Heart left ventricle (tissue), 13 donors: ENCODE measurements at regions not wholly inside any gene's neighbourhood (a gene's known extent, or its start where the extent isn't known, plus 50 kb on each side); places are given as distances from the start of the nearest gene placed in this dataset.

Experiments used
- CTCF ChIP-seq, 12 donors: fragments of 200-600 bp; sonication (generic) in 4 of 12; IDR thresholded peaks; one replicate each; pipeline versions ENCODE4 v1.5.0 to v1.8.0; 2018 to 2022; ENCODE audit warnings: antibody characterized with exemption in 12 of 12, mild to moderate bottlenecking in 5 of 12
- POLR2A ChIP-seq, 2 donors: fragments of 450-650 bp; IDR thresholded peaks; one replicate each; pipeline ENCODE4 v1.6.1; 2017; ENCODE audit warnings: antibody characterized with exemption in 2 of 2, mild to moderate bottlenecking in 2 of 2, moderate library complexity in 2 of 2
- donor health status: ischemic (EF 13 %, LVEDD 7.1; RV severe dilation, severe dysfunction).
- donor health status: DM: no; HTN: yes; CAD: no.
- donor health status: DM: no; HTN: no; CAD: no.
- donor health status: ischemic (EF 25% LVEDD 6.9; RV normal size, moderate dysfunction).
- donor health status: ischemic (EF 25% LVEDD 5.7; RV mildly dilated, moderate dysfunction).
- donor health status: ischemic (EF 35%, LVEDD 5.7; RV mildly dilated, moderate dysfunction).
- donor health status: nonischemic (EF 11% LVEDD 7.7; RV severe dilation, severe dysfunction).
- donor health status: DM: yes; HTN: yes; CAD: no.
- donor health status: PGD.
- donor health status: ischemic (EF 29% LVEDD 5.4; RV normal size, mild dysfunction).
- donor health status: nonischemic (EF 23%, LVEDD 6.1; RV moderate dilation, normal function).

GRCh38 chr2:145845207-145845894 is 1325.4 kb upstream of the ZEB2 start:
- TF ChIP-seq POLR2A (IDR thresholded peaks at IDR 0.05) (no peak), CTCF (IDR thresholded peaks at IDR 0.05) (no peak)
